ENCODE measurements at regions not wholly inside any gene's neighbourhood (a gene's known extent, or its start where the extent isn't known, plus 50 kb on each side); places are given as distances from the start of the nearest gene placed in this dataset.
A peak's percentile ranks its signal among the peaks of the same experiment; 100 is the strongest.
"Not testable (repeated sequence)": the region's sequence is repeated elsewhere in the genome, so short reads cannot be mapped to it uniquely, and the experiment has no call there.

- DNase-seq: peak; percentile 24
Measured at GRCh38 chr2:144115739-144116291, 404.1 kb downstream of the ZEB2 start.

GRCh38 chr2:144114760-144115159 lies 405.2 kb downstream of the ZEB2 start:
- no peak for DNase-seq

GRCh38 chr2:144111437-144111836 lies 408.5 kb downstream of the ZEB2 start:
- DNase-seq: no peak

GRCh38 chr2:144106104-144106503 lies 413.8 kb downstream of the ZEB2 start:
- DNase-seq: not testable (repeated sequence)

GRCh38 chr2:144102386-144102785 lies 417.5 kb downstream of the ZEB2 start:
- no peak for DNase-seq

GRCh38 chr2:144099780-144100377 lies 420.0 kb downstream of the ZEB2 start:
- no peak for DNase-seq

- no peak for DNase-seq
Measured at GRCh38 chr2:144099340-144099739, 420.6 kb downstream of the ZEB2 start.

GRCh38 chr2:144097440-144098225 lies 422.3 kb downstream of the ZEB2 start:
- DNase-seq: no peak

GRCh38 chr2:144096531-144096930 lies 423.4 kb downstream of the ZEB2 start:
- DNase-seq: no peak

GRCh38 chr2:144094408-144095151 lies 425.3 kb downstream of the ZEB2 start:
- no peak for DNase-seq

- no peak for DNase-seq
Measured at GRCh38 chr2:144091622-144092021, 428.3 kb downstream of the ZEB2 start.

- no peak for DNase-seq
Measured at GRCh38 chr2:144088863-144089262, 431.1 kb downstream of the ZEB2 start.

- peak; percentile 48 for DNase-seq
Measured at GRCh38 chr2:144086965-144087364, 433.0 kb downstream of the ZEB2 start.

- DNase-seq: no peak
Measured at GRCh38 chr2:144085016-144085415, 434.9 kb downstream of the ZEB2 start.

- no peak for DNase-seq
Measured at GRCh38 chr2:144084114-144084661, 435.7 kb downstream of the ZEB2 start.

- DNase-seq: no peak
Measured at GRCh38 chr2:144083211-144083610, 436.7 kb downstream of the ZEB2 start.

- DNase-seq: no peak
Measured at GRCh38 chr2:144082777-144083176, 437.1 kb downstream of the ZEB2 start.

- DNase-seq: no peak
Measured at GRCh38 chr2:144082327-144082726, 437.6 kb downstream of the ZEB2 start.

GRCh38 chr2:144081272-144081671 lies 438.6 kb downstream of the ZEB2 start:
- no peak for DNase-seq

GRCh38 chr2:144079803-144080202 lies 440.1 kb downstream of the ZEB2 start:
- DNase-seq: no peak

- no peak for DNase-seq
Measured at GRCh38 chr2:144078802-144079724, 440.9 kb downstream of the ZEB2 start.

- peak; percentile 24 for DNase-seq
Measured at GRCh38 chr2:144078106-144078505, 441.8 kb downstream of the ZEB2 start.
